ENCODE measurements at regions not wholly inside any gene's neighbourhood (a gene's known extent, or its start where the extent isn't known, plus 50 kb on each side); places are given as distances from the start of the nearest gene placed in this dataset.
"Not testable (repeated sequence)": the region's sequence is repeated elsewhere in the genome, so short reads cannot be mapped to it uniquely, and the experiment has no call there.

DNA sequence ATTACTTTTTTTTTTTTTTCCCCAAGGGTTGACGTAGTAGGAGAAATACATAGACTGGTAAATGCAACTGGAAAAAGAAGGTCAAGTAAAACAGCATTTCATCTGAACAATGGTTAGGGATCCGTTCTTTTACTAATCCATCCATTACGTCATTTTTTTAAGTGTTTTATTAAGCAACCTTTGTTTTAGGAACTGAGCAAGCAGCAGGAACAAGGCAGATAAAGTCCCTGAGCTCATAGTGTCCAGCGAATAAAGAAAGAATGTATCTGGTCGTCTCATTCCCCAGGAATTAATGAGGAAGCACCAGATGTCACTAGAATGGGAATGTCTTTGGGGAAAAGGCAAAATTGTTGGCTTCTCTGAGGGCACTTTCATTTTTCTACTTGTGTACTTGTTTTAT is 842.4 kb downstream of the TDRD15 start:
- DNase-seq (ENCODE audit: low read depth), result no peak

DNA sequence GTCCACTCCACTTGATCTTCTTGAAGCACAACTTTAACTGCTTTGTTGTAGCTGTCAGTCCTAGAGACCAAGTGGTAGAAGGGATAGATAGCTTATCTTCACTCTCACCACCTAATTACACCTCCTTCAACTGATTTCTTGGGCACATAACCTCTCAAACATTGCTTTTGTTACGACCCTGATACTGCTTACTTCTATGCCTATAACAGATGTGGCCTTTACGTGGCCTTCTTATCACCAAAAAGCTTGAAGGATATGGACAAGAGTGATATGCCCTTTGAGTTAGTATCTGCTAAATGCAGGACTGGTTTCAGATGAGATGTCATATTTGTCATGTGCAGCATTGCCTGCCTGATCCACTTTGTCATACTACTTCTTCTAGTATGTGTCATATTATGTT is 847.2 kb downstream of the TDRD15 start:
- DNase-seq (ENCODE audit: low read depth), result no peak

DNA sequence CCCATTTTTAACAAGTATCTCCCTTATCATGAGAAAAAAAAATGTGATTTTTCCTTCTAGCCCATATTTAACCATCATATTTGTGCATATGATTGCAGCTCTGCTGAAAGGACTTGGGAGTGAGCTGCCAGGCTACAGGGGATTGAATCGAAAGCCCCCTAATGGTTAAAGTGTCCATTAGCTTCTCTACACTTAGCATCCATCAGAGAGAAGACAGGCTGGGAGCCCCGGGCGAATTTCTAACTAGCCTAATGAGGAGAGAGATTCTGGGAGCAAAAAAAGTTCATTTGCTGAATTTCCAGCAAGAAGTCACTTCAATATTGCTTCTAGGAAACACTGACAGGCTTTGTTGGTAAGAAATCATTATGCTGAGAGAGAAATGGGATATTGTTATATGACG is 848.8 kb downstream of the TDRD15 start:
- DNase-seq (ENCODE audit: low read depth), result no peak

DNA sequence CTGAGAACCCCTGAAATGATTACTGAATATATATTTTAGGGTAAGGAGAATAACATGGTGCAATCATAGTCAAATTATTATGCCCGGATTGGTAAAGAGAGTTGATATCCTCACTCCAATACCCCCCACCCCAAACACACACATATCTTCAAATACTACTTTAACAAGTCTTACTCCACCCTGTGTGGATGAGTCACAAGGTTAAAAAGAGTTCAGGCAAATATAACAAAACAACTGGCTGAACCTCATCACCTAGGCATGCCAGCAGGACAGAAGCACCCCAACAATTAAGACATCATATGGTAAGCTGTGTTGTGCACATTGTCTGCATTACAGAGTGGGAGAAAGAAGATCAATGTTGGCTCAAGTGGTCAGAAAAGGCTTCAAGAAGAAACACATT is 857.4 kb downstream of the TDRD15 start:
- DNase-seq (ENCODE audit: low read depth), result no peak

DNA sequence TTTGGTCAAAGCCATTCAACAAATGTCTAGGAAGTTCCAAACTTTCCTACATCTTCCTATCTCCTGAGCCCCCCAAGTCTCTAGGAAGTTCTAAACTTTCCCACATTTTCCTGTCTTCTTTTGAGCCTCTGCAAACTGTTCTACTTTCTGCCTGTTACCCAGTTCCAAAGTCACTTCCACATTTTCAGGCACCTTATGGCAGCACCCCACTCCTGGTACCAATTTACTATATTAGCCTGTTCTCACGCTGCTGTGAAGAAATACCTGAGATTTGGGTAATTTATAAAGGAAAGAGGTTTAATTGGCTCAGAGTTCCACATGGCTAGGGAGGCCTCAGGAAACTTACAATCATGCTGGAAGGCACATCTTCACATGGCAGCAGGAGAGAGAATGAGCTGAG is 869.2 kb downstream of the TDRD15 start:
- DNase-seq (ENCODE audit: low read depth), result no peak

DNA sequence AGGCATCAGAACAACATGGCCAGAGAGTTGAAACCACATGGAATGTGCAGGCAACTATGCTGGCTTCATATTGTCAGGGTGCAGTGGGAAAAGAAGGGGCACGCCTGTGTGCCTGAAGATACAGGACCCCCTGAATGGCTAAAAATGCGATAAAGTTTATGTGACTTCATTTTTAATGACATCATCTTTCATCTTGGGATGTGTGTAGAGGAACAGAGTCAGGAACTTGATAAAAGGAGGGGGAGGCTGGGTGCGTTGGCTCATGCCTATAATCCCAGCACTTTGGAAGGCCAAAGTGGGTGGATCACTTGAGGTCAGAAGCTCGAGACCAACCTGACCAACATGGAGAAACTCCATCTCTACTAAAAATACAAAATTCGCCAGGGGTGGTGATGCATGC is 872.6 kb downstream of the TDRD15 start:
- no peak for DNase-seq (ENCODE audit: low read depth)

DNA sequence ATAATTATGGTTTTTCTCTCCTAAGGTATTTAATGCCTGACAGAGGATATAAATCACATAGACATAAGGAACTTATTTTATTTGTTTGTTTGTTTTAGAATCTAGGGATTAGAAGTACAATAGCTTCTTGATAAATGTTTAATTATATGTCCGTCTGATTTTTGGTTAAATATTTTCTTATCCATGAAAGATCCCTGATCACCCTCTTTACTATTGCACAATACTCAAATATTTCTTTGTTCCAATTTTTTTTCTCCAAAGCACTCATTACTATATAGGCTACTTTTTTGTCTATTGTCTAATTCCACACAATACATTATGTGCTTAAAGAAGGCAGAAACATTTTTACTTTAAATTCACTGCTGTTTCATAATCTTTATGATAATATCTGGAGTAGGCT is 875.8 kb downstream of the TDRD15 start:
- DNase-seq (ENCODE audit: low read depth), result no peak

DNA sequence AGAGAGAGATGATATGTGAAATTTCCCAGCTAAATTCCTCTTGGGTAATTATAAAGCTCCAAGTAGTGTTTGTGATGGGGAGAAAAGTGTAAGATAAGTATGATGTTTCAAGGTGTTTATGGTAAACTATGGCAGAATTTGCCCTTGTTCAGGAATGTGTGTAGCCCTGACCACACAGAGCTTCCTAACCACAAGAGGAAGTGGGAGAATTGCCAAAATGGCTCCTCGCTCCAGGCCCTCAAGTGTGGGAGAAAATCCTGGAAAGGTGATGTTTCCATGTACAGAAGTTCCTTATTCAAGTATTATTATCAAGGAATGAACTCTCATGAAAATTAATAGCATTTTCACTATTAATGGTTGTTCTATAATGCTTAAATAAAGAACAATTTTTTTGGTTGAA is 878.3 kb downstream of the TDRD15 start:
- no peak for DNase-seq (ENCODE audit: low read depth)

DNA sequence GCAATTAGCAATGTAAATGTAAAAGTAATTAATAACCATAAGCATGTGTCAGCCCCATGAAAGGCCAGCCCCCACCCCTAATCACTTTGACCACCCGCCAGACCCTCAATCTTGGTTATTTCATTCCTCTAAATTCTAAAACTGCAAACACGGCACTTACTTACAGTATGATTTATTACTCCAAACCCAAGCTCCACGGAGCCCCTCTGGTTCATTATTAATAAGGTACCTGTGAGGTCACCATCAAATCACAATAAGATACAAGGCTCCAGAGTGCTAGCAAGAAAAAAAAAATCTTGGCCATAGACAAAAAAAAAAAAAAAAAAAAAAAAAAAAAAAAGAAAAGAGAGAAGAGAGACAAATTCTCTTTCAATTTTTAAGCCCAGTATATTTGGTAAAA is 879.5 kb downstream of the TDRD15 start:
- DNase-seq (ENCODE audit: low read depth), result no peak

DNA sequence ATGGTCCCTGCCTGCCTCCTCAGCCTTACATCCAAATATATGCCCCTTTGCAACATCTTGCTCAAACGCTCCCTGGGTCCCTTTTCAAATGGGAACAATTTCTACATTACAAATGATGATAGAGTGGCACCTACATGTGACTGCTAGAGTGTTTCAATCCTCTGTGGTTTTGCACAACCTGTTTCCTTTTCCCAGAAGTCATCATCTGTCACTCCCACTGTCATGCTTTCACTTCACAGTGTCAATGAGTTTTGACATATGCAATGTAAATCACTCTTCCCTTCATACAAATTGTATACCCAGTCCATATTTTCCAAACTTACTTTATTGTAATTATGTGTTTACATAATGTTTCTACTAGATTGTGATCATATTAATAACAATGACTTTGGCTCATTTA is 887.3 kb downstream of the TDRD15 start:
- no peak for DNase-seq (ENCODE audit: low read depth)

DNA sequence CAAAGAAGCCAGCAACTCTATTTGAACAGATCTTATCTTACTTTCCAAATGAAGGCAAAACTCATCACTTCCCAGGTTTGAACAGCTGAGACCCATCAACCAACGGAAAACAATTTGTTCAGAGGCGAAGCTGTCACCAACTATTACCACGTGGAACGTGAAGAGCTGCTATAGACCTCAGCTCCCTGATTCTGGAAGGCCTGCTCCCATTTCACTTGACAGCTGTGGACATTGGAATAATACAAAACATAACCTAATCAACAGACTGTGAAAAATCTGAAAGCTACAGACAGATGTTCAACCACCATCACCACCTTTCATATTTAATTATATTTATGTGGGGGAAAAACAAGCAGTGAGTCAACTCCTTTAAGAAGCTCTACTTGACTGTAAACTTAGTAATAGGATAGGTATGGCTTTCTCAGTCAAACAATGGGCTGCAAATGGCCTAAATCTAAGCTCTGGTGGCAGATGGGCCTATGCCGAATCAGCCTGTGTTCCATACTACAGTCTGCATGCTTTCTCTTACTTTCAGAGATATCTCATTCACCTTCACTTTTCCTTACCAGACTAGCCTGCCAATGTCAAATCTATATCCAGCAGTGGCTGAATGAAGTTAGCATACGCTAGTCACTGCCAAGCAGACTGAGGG is 896.4 kb downstream of the TDRD15 start:
- no peak for DNase-seq (ENCODE audit: low read depth)

DNA sequence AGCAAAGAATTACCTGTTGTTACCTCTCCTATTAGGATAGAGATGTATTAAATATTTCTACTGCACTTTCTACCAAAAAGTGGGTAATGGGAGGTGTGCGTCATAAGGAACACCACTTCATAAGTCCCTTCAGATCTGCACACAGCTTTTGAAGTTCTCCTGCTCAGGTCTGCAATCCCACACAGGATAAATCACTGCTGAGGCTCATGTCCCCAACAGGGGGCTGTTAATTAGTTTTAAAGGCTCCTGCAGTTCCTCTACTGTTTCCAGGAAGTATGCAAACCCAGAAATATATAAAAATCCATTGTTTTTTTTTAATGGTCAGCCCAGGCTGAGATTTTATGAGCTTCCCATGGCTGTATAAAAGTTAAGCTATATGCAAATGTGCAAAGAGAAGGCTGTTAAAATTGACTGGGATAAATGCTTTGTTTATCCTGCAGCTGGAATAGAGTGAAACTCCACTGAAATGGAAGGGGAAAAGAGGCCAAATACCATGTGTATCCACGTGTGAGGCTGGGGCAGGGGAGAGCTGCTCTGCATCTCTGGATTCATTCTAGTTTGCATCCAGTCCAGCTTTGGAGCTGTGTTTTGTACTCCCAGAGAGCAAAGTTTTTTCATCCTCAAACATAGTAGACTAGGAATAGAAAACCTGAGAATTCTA is 903.7 kb downstream of the TDRD15 start:
- DNase-seq (ENCODE audit: low read depth), result no peak

DNA sequence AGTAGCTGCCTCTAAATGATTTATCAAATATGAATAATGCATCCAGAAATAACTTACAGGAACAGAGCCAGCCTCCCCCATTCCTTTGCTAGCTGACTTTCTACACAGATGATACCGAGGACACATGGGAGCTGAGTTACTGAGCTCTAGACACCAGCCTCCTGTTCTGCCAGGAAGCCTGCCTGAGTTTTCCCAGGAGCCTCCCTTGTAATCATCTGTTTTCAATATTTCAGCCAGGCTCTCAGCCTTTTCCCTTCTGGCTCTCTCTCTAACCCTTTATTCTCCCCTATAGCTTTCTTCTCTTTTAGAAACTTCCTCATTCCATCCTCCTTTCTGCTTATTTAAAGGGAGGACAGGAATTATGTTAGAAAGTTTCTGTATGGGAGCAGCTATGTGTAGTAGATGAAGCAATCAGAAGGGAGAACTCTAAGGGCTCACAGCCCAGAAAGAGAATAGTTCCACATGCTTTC is 911.6 kb downstream of the TDRD15 start:
- DNase-seq (ENCODE audit: low read depth), result no peak

DNA sequence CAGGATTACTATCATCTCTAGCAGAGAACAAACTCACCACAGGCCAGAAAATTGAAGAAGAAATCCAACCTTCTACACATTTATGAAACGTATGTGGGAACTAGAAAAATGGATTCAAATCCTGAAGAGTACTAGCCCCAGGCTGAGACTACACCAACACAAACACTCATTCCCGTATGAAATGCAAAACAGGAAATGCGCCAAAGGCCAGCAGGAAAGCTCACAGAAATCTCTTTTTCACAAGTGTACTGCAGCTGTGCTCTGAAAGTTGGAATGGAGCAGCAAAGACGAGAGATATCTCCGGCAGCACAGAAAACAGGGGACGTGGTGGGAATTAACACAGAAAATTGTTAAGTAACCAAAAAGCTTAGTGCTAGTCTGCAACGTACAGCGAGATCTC is 913.5 kb downstream of the TDRD15 start:
- DNase-seq (ENCODE audit: low read depth), result no peak

DNA sequence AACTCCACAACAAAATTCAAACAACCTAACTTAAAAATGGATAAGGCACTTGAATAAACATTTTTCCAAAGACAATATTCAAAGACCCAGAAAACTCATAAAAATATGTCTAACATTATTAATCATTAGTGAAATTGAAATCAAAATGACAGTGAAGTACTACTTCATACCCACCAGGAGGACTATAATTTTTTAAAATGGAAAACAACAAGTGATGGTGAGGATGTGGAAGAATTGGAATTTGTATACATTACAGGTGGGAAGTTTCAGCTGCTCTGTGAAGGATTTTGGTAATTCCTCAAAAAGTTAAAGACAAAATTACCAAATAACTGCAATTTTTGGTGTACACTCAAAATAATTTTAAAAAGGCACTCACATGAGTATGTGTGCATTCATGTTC is 920.0 kb downstream of the TDRD15 start:
- DNase-seq (ENCODE audit: low read depth), result no peak

DNA sequence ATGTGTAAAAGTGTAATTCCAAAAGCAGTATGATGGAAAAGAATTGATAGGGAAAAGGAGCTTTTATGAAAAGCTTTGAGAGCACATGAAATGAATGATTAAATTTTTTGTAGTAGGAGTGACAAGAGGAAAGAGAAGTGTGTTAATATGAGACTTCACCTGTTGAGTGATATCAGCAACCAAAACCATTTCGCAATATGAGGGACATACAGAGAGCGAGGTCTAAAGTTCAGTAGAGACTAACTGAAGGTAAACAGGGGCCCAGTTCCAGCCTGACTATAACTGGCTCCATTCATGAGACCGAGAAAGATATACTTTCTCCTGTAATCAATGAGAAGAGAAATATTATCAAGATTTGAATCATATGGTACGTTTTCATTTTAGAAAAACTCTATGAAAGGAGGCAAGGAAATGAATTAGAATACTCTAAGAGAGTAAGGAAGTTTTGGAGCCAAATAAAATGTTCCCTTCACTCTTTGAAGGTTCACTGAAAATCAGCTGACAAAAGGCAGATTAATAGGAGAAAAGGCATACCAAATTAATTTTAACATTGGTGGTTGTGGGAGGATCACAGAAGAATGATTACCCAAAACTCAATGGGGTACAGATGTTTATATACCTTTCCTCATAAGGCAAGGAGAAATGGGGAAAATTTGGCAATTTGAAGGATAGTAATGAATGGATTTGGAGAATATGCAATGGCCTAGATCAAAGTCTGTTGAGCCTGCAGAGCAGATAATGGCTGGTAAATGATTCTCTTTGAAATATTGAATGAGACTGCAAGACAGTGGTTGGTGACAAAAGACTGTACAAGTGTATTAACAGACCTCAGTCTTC is 932.2 kb downstream of the TDRD15 start:
- DNase-seq (ENCODE audit: low read depth), result no peak

DNA sequence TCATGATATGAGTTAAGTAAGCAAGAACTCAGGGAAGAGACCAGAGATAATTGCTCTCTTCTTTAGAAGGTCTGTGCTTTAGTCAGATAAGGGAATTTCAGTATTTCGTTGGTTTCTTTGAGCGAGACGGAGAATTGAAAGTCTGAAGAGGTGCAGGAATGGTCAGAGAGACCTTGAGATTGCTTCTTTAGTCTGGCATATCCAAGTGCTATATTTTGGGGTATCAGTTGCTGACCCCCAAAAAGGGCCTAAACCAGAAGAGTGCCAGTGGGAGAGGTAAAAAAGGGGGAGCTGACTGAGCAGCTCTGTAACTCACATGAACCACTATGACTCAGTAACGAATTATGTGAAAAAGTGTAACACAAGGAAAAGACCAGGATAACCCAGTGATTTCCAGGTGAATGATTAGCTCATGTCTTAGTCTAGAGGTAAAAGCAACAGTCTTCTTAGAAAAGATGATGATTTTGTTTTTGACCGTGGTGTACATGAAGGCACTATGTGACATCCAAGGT is 932.9 kb downstream of the TDRD15 start:
- no peak for DNase-seq (ENCODE audit: low read depth)

DNA sequence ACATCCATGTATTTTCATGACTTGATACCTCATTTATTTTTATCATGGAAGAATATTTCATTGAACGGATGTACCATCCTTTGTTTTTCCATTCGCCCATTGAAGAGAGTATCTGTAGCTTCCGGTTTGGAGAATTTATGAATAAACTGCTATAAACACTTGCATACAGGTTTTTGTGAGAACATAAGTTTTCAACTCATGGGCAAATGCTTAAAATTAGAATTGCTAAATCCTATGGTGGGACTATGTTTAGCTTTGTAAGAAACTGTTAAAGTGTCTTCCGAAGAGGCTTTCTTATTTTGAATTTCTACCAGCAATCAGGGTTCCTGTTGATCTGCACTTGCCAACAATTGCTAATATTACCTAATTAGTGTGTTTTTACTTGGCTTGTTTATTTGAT is 938.9 kb downstream of the TDRD15 start:
- DNase-seq (ENCODE audit: low read depth), result no peak

DNA sequence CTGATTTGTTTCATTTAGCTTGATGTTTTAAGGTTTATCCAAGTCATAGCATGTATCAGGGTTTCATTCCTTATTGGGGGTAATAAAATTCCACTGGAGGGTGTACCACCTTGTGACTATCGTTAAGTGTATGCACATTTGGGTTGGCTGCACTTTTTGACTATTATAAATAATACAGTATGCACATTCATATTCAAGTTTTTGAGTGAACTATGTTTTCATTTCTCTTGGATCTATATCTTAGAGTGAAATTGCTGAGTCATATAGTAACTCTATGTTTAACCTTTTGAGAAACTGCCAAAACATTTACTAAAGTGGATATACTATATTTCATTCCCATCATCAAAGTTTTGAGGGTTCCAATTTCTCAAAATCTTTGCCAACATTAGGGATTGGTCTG is 952.7 kb downstream of the TDRD15 start:
- no peak for DNase-seq (ENCODE audit: low read depth)

DNA sequence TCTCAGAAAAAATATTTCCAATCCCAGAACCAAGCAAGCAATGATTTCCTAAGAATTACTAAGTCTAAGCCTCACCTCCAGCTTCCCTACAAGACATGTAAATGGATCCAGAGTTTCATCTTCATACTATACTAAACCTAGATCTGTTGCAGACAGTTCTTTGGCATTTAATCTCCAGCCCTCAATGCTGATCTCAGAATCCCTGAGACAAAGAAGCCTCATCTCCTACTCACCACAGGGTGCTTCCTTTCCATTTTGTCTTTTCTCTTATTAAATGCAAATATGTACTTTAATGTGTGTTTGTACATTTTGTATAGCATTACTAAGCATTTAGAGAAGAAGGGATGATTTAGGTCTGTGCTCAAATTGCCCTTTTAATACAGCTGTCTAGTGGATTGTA is 954.9 kb downstream of the TDRD15 start:
- no peak for DNase-seq (ENCODE audit: low read depth)

DNA sequence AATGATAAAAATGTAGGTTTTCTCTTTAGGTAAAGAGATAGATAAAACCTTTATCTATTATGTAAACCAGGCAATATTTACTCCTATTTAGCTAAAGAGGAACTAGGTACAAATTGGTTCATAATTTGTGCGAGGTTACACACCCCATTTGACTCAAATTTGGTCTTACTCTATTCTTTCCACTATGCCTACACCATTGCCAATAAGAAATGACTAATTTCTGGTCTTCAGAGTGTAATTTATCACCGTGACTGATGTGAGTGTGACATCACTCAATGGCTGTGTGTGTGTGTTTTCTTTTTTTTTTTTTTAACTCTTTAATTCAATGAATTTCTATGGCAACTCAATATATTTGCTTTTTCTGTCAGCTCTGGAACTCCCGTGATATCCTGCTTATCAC is 955.8 kb downstream of the TDRD15 start:
- no peak for DNase-seq (ENCODE audit: low read depth)

DNA sequence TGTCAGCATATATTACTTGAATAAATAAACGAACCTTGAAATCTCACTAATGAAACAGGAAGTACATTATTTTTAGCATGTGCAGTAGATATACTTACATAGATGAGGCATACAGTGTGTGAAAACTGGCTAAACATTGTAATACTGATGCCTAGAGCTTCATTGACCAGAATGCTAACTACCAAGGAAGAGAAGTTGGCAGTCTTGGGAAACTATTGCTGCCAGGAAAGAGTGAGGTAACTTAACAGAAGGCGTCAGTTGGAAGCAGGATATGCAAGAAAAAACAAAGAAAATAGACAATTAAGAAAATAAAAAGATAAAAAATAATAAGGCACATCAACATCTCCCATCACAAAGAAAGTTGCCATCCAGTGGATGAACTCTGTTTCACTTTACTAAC is 963.0 kb downstream of the TDRD15 start:
- DNase-seq (ENCODE audit: low read depth), result no peak

DNA sequence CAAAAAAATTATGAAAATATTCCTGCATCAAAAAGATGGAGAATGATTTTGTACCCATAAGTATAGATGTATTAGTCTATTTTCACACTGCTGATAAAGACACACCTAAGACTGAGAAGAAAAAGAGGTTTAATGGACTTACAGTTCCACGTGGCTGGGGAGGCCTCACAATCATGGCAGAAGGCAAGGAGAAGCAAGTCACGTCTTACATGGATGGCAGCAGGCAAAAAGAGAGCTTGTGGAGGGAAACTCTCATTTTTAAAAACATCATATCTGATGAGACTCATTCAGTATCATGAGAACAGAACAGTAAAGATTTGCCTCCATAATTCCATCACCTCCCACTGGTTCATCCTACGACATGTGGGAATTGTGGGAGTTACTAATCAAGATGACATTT is 979.8 kb downstream of the TDRD15 start:
- not testable (repeated sequence) for DNase-seq (ENCODE audit: low read depth)
